NCI-H2196 treated with DMSO at 0.1 percent for 48 hours (cell line): ENCODE measurements at regions not wholly inside any gene's neighbourhood (a gene's known extent, or its start where the extent isn't known, plus 50 kb on each side); places are given as distances from the start of the nearest gene placed in this dataset.

Source experiments
- DNase-seq: peaks from one replicate; lab custom pipeline; 2025; ENCODE audit not compliant: unreplicated experiment; lab: John Stamatoyannopoulos, UW

GRCh38 chr14:101474563-101475455 lies 86.5 kb upstream of the DIO3 start:
- no peak for DNase-seq

GRCh38 chr14:101475456-101476257 lies 85.6 kb upstream of the DIO3 start:
- no peak for DNase-seq

- no peak for DNase-seq
Observed at GRCh38 chr14:101476258-101476915, 84.9 kb upstream of the DIO3 start.

GRCh38 chr14:101476916-101477553 lies 84.3 kb upstream of the DIO3 start:
- no peak for DNase-seq

- no peak for DNase-seq
Observed at GRCh38 chr14:101477648-101478047, 83.6 kb upstream of the DIO3 start.

GRCh38 chr14:101478096-101478495 lies 83.2 kb upstream of the DIO3 start:
- no peak for DNase-seq

- DNase-seq, result no peak
Observed at GRCh38 chr14:101478796-101479410, 82.4 kb upstream of the DIO3 start.

- DNase-seq, result no peak
Observed at GRCh38 chr14:101480022-101480746, 81.1 kb upstream of the DIO3 start.

GRCh38 chr14:101480747-101481530 lies 80.4 kb upstream of the DIO3 start:
- no peak for DNase-seq

GRCh38 chr14:101481557-101481956 lies 79.7 kb upstream of the DIO3 start:
- DNase-seq, result no peak

GRCh38 chr14:101482066-101482465 lies 79.2 kb upstream of the DIO3 start:
- no peak for DNase-seq

- DNase-seq, result no peak
Observed at GRCh38 chr14:101483829-101484228, 77.5 kb upstream of the DIO3 start.

- no peak for DNase-seq
Observed at GRCh38 chr14:101489092-101489760, 72.1 kb upstream of the DIO3 start.

- no peak for DNase-seq
Observed at GRCh38 chr14:101490771-101491170, 70.5 kb upstream of the DIO3 start.

- DNase-seq, result no peak
Observed at GRCh38 chr14:101491841-101492240, 69.5 kb upstream of the DIO3 start.

GRCh38 chr14:101492716-101493115 lies 68.6 kb upstream of the DIO3 start:
- DNase-seq, result no peak

- no peak for DNase-seq
Observed at GRCh38 chr14:101494826-101495225, 66.5 kb upstream of the DIO3 start.

- DNase-seq, result no peak
Observed at GRCh38 chr14:101495284-101495683, 66.0 kb upstream of the DIO3 start.
